Activated CD8-positive, alpha-beta memory T cell treated with anti-CD3 and anti-CD28 coated beads for 4 hours (primary cell): ENCODE measurements at regions not wholly inside any gene's neighbourhood (a gene's known extent, or its start where the extent isn't known, plus 50 kb on each side); places are given as distances from the start of the nearest gene placed in this dataset.

Source experiments
- DNase-seq, 2 donors: peaks; one replicate each; pipeline ENCODE4 v3.0.0-alpha.2; 2020; ENCODE audit warnings: low read depth in 2 of 2

DNA sequence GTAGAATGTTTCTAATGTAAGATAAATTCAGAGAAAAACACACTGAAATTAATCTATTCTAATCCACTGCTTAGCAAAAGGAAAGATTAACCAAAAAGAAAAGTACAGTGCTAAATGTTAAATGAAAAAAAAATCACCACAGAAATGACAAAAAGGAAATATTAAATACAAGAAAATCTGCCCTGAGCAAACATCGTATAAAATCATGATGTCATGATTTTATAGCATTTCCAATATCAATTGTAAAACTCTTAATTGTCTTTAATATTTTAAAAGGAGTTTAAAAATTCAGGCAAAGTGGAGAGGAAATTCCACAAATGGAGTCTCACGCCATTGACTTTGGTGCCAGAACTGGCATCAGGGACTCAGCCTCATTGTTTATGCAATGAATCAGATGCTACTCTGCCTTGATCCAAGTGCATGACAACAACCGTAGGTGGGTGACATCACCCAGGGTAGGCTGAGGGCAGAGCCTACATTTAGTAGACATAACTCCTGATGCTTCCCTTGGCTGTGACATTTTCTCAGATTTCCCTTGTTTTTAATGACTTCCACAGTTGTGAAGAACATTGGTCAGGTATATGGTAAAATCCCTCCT is 696.8 kb downstream of the SEMA5A start:
- DNase-seq, result no peak

DNA sequence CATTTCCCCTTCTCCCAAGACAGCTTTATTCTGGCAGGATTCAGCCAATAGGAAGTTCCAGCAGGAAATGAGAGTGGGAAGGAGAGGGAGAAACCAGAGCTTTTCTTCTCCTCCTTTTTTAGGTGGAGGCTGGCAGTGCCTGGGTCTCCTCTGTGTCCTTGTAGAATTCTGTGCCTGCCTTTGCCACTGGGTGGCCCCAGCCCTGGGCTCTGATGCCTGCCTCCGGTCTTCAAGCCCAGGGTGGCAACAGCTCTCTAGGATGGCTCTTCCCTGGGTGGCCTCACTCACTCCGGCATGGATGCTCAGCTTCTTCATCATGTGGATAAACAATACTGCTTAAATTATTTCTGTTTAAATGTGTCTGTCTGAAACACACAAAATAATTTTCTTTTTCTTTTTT is 694.8 kb downstream of the SEMA5A start:
- DNase-seq, result no peak

DNA sequence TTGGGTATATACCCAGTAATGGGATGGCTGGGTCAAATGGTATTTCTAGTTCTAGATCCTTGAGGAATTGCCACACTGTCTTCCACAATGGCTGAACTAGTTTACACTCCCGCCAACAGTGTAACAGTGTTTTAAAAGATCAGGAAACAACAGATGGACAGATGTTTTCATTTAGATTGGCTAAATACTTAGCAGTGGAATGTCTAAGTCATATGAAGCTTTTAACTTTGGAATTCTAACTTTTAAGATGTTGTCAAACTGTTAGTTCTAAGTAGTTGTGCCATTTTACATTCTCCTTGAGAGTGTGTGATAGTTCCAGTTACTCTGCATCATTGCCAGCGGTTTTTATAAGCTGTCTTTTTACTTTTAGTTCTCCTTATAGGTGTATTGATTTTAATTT is 688.8 kb downstream of the SEMA5A start:
- no peak for DNase-seq

DNA sequence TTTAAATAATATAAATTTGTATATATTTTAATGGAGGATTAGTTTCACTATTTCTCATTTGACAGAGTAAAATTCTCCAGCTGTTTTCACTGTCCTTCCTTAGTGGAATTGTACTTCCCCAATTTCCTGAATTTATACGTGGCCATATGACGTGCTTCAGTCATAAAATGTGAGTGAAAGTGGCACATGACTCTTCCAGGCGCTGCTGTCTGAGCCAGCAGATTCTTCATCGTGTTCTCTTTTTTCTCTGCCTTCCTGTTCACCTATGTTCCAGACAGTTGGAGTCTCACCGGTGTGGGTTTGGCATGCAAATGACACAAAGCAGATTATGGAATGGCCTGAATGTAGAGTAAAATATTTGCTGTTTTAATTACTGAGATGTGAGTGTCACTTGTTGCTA is 684.1 kb downstream of the SEMA5A start:
- DNase-seq, result no peak

DNA sequence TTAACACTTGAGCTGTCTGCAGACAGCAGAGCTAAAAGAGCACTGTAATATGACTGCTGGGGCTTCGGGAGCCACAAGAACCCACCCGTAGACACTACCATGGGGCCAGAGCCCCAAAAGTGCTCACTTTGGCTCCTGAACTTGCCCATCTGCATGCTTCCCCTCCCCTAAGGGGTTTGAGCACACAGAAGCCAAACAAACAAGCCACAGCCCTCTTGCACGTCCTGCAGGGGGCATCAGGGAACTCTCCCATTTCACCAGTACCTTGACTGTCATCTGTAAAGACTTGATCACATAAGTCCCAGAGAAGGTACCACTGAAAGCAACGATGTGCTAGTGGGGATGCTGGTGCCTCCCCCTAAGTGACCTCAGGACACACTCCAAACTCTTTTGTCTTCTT is 681.8 kb downstream of the SEMA5A start:
- DNase-seq, result no peak

DNA sequence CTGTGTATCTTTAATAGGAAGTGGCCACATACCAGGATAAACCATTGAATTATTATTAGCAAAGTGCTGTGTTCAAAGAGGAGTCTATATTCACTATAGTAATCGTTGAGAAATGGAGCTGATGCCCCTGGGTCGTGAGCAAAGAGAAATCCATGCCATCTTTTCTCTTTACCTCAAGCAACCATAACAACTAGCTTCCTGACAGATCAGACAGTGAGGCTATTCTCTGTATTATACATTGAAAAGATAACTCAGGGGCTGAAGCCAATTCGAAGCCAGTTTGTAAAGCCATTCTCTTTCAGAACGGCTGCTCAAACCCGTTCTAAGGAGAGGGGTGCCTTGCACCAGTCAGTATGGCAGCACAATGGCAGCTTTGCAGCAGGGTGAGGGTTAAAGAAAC is 680.6 kb downstream of the SEMA5A start:
- DNase-seq, result no peak

DNA sequence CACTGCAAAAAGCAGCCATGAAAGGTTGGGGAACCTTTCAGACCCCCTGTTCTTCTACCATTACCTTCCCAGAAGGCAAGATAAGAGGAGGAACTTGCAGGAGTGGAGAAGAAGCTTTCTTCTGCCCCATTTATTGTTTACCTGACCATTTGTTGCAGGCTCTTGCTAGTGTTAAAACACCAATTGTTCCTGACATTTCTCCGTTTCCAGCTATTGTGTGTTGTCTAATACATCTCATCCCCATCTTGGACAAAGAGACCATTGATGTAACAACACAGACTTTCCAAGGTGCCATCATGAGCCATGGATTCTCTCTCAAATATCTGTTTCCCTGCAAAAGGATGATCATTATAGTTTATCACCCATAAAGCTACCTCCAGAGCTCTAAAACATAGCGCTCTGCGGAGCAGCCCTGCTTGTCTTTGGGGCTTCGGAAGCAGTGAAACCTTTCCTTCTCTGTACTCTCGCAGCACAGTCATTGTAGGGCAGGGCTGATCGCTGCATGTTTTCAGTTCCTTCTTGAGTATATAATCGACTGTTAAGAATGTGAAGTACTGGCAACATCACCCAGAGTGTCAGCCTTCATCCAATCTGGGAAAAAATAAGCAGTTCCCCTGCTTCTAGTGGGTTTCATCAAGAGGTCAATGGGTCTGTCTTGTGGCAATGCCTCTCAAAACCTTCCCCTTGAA is 680.0 kb downstream of the SEMA5A start:
- DNase-seq, result no peak

DNA sequence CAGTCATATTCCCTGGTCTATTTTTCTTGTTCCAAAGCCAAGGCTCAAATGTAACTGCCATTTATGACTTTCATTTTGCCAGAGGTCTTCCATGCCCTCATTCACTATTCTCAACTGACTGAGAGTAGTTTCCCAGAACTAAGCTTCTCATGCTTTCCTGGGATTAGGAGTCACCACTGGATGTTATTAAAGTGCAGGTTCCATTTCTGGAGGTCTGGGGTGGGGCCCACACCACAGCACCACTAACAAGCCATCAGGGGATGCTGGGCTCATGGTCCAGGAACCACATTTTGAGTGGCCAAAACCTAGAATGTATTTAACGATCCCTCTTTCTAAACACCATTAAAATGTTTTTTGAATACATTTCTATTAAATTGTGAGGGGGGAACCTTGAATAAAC is 677.6 kb downstream of the SEMA5A start:
- DNase-seq, result no peak

DNA sequence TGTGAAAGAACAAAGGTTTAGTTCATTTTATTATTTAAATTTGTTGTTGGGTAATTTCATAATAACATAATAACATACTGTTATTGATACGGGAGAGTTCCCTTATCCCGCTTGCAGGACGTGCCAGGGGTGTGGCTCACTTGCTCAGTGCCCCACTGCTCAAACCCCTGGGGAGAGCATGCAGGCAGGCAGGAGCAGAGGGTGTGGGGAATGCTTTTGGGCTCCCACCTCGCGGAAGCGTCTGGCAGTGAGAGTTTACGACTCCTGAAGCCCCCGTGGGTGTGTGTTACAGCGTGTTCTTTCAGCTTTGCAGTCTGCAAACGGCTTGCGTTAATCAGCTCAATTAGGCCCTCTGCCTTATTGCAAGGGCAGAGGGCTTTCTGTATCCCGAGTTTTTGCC is 675.9 kb downstream of the SEMA5A start:
- DNase-seq, result no peak

DNA sequence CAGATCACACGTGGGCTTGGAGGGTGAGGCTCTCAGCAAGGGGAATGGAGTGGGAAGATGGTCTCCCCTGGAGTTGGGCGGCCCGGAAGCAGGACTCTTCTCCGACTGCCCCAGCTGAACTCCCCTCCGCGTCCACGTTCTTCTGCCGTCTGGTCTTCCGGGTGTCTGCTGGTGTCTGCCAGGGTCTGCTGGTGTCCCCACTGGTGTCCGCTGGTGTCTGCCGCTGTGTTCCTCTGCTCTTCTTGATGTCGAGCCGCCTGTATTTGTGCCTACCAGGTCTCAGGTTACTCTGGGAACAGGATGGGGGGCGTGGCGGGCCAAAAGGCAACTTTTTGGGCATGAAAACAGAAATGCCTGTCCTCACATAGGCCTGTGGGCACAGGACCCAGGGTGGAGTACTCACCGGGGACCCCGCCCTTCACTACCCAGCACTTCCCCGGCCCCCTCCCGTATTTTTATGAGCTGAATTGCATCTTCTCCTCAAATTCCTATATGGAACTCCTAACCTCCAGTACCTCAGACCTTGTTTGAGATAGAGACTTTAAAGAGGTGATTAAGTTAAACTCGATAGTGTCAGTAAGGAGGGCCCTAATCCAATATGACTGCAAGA is 675.4 kb downstream of the SEMA5A start:
- DNase-seq, result no peak

DNA sequence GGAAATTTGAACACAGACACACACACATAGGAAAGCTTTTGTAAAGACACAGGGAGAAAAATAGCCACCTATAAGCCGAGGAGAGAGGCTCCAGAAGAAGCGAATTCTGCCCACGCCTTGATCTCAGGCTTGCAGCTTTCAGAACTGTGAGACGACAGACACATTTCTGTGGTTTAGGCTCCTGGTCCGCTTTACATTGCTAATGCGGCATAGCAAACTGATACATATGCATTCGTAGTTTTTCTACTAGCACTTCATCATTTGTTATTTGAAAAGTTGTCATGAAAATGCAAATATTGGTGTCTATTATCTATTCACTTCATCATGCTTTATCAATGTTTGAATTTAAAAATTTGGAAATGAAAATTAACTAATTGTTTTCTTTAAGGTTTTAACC is 674.9 kb downstream of the SEMA5A start:
- no peak for DNase-seq

DNA sequence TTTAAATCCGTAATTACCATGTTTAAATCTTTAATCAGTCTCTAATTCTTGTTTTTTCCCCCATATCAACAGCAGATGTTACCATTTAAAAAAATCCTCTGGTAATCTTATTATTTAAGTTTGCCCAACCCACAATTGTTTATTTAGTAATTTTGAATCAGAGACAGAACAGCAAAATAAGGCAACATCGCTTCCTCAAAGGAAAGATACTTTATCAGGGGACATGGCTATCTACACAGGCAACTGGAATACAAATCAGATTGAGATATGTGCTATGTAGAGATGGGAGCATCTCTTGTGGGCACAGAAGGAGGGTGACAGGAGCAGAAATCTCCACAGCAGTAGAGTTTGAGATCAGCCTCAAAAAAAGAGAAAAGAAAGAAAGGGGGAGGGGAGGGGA is 674.4 kb downstream of the SEMA5A start:
- DNase-seq, result no peak

DNA sequence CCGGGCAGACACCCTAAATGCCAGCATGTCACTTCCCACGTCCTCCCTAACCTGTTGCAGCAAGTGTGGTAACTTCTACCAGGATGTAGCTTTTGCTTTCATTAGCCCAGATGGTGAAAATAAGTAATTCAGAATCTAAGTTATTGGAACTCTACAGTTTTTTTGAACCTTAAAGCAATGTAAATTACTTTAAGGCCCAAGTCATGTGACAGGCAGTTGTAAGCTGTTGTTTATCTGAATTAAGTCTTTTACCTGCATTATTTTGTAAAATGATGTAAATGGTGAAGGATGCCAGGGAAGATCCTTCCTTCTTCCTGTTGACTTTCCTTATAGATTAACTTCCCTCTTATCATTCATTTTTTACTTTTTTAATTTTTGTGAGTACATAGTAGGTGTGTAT is 670.2 kb downstream of the SEMA5A start:
- DNase-seq, result no peak

DNA sequence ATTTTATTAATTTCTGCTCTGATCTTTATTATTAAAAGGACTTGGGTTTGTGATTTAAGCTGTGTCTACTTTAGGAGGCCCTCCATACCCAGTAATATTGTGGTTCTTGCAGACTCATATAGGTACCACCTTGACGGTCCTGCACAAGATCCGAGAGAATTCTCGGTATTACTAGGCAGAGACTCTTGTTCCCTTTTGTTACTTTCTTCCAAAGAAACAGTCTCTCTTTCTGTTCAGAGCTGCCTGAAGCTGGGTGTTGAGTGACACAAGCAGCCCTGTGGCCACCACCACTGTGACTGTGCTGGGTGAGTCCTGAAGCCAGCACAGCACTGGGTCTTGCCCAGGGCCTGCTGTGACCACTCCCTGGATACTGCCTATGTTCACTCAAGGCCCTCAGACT is 666.6 kb downstream of the SEMA5A start:
- DNase-seq, result no peak

DNA sequence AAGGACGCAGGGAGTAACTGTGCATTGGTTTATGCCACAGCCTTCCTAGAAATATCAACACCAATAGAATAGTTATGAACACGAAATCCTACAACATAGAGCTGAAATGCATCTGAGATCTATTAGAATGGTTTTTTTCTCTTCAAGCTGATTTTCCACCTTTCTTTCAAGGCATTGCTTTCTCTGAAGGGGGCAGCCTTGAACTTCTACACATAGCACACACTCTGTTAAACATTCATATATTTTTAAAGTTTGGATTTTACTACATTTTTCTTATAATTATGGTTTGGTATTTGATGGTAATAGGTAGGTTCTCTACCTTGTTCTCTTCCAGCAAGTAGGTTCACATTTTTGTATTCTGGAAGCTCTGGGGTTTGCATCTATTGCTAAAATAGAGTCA is 661.8 kb downstream of the SEMA5A start:
- DNase-seq, result no peak

DNA sequence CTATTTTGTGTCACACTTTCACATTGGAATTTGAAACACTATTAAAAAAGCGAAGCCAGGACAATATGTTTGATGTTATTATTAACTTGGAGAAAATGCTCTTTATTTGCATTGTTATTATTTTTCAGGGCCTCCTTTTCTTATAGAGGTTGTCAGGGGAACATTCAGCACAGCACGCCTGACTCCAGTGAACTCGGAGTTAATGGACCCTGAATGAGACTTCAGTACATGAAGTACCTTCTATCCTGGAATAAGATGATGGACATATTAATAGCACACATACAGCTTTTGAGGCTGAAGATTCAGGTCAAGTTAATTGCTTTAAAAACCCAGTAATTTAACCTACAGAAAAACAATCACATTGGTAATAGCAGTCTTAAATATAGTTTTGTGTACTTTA is 652.9 kb downstream of the SEMA5A start:
- DNase-seq, result no peak

DNA sequence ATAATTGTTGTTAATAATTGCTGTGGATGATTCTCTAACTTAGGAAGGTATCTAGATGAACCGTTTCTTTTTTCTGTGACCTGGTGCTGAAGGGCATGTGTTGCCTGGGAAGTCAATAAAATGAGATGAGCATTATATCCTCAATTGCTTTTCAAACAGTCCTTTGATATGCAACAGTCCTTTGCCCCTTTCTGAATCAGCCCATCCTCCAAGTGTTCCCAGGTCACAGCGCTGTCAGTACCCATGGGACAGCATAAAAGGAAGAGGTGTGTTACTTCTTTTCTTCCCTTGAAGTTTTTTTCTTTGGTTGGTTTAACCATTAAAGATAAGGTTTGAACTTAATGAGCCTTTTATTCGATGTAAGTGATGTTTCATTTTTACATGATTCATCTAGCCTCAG is 651.8 kb downstream of the SEMA5A start:
- DNase-seq, result no peak

DNA sequence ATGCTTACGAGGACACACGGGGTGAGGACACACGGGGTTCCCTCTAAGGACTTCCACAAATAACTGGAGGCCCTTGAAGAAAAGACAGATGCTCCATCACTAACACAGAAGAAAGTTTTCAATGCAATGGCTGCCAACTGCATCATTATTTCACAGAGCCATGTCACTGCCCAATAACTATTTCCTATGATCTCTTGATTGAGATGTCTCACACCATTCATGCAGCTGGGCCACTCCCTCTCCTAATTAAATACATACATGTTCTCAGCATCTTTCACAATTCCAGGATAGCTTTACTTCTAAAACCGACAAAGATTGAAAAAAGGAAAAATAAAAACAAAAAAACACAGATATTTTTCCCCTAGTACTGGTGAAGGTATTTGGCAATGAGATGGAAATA is 650.8 kb downstream of the SEMA5A start:
- DNase-seq, result no peak

DNA sequence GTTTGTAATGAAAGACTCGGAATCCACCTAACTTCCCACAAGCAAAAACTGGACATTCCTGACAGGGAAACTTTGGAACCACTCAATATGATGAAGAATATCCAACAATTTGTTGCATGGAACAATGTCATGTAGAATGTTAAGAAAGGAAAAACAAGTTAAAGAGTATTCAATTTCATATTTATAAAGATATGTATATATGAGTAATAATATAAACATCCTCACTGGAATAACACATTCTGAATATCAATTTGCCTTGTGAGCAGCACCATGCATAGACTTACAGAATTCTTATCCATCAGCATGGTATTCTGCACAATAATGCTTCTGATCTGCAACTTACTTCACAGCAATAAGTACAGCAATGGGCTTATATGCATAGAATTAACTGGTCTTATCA is 650.3 kb downstream of the SEMA5A start:
- no peak for DNase-seq

DNA sequence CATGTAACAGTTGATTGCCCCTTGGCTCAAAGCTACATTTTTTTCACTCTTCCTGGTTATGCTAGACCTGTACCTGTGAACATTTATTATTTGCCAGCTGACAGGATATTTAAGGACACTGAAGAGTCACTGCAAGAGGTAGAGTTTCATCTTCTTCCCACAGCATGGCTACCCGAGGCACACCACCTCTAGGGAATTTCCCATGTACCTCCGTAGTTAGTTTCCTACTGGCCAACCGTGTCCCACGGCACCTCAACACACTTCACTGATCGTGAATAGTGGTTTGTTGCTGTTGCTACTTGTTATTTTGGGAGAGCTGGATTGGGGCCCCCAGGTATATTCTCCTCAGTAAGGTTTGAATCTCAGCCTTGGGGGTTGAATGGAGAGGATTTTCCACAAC is 648.6 kb downstream of the SEMA5A start:
- no peak for DNase-seq

DNA sequence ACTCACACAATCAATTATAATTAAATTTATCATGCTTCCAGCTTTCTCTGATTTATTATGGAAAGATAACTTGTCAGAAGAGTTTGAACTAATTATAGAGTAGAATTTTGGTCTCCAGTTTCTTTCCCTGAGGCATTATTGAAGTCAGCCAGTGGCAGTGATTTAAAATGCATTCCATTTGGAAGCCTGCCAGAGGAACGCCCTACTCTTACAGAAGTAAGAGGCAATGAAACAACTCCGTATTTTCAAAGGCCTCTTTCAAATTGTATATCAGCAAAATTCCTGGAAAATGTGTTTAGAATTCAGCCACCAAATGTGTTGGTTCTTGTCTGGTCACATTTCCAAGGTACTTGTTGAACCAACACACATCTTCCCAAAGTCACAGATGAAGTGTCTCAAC is 640.9 kb downstream of the SEMA5A start:
- DNase-seq, result no peak

DNA sequence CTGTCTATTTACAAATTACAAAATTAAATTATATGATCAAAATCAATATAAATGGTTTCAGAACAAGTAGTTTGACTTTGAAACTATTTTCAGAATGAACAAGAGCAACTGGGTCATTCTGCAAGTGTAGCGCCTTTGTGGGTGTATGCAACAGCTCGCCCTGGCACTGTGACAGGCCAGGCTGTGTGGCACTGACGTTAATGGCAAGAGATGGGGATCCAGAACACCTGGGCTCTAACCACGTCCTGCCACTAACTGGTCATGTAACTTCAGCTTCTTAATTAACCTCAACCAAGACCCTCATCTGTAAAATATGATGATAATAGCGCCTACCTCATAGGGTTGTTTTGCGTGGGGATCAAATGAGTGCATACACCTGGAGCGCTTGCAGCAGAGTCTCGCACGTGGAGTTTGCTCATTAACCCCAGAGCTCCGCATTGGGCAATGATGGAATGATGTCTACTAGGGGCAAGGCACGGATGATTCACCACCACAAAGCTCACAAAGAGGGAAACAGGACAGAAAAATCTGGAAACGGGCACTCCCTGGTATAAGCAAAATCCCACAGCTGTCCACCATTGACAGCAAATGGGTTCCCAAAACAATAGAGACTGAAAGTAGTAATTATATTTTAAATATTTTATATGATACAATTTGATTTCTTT is 639.4 kb downstream of the SEMA5A start:
- DNase-seq, result no peak
